ENCODE measurements at regions not wholly inside any gene's neighbourhood (a gene's known extent, or its start where the extent isn't known, plus 50 kb on each side); places are given as distances from the start of the nearest gene placed in this dataset.

DNA sequence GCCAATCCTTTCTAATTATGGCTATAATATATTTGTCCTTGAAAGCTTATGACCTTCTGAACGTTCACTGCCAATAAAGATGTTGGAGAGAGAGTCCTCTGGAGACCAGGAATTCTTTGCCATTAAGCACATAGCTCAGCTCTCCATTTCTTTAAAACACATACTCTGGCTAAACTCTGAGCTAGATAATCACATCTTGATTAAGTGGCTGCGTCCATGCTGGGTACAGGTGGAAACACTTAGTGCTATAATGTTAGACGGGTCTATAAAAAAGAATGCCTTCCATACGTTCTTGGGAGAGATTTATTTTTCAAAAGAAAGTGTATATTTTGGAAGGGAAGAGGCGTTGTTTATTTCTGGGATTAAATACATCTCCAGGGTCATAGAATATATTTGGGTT, 314.5 kb downstream of the LPIN1 start:
- no peak for TF ChIP-seq POLR2A (IDR thresholded peaks at IDR 0.05)
- TF ChIP-seq, protein P1, sequence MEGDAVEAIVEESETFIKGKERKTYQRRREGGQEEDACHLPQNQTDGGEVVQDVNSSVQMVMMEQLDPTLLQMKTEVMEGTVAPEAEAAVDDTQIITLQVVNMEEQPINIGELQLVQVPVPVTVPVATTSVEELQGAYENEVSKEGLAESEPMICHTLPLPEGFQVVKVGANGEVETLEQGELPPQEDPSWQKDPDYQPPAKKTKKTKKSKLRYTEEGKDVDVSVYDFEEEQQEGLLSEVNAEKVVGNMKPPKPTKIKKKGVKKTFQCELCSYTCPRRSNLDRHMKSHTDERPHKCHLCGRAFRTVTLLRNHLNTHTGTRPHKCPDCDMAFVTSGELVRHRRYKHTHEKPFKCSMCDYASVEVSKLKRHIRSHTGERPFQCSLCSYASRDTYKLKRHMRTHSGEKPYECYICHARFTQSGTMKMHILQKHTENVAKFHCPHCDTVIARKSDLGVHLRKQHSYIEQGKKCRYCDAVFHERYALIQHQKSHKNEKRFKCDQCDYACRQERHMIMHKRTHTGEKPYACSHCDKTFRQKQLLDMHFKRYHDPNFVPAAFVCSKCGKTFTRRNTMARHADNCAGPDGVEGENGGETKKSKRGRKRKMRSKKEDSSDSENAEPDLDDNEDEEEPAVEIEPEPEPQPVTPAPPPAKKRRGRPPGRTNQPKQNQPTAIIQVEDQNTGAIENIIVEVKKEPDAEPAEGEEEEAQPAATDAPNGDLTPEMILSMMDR (IDR thresholded peaks at IDR 0.05), result no peak
